ENCODE measurements at regions not wholly inside any gene's neighbourhood (a gene's known extent, or its start where the extent isn't known, plus 50 kb on each side); places are given as distances from the start of the nearest gene placed in this dataset.

GRCh38 chrX:19285857-19286256, 57.9 kb upstream of the PDHA1 start:
- Histone ChIP-seq H3K9me3 (ENCODE audit: control insufficient read depth in 4 of 4, insufficient read depth in 3 of 4, low read length in 3 of 4) (peaks cover 0 to 2% (median 0%) of the 10 kb centered on the region in 4 donors), H3K4me1 (ENCODE audit: control insufficient read depth in 5 of 5, insufficient read depth in 5 of 5, low read length in 5 of 5) (no peaks in the 10 kb centered on the region), H3K9ac (ENCODE audit: insufficient read depth in 1 of 2, low read length in 2 of 2) (no peak overlapping the region), H3K27ac (ENCODE audit: low read depth in 1 of 2, low read length in 1 of 2) (no peak overlapping the region), H3K27me3 (ENCODE audit: control insufficient read depth in 3 of 3, insufficient read depth in 3 of 3, low read length in 2 of 3) (peaks cover 1 to 14% (median 6%) of the 10 kb centered on the region in 3 donors), H3K36me3 (ENCODE audit: control insufficient read depth in 4 of 4, insufficient read depth in 4 of 4, low read length in 4 of 4) (no peaks in the 10 kb centered on the region), H3K4me3 (no peak overlapping the region)
- TF ChIP-seq CTCF (IDR thresholded peaks at IDR 0.05; ENCODE audit: control extremely low read depth, extremely low read depth) = no peak
- DNase-seq (no peak), ATAC-seq (ENCODE audit: insufficient read depth, low FRiP score) (no peak)

GRCh38 chrX:19291086-19291485, 52.6 kb upstream of the PDHA1 start:
- WGBS, 2 donors = 67% methylated on average over 5 of the region's 5 CpGs
- ATAC-seq (ENCODE audit: insufficient read depth, low FRiP score) (no peak), DNase-seq (no peak)
- no peak for TF ChIP-seq CTCF (IDR thresholded peaks at IDR 0.05; ENCODE audit: control extremely low read depth, extremely low read depth)
- Histone ChIP-seq H3K9ac (ENCODE audit: insufficient read depth in 1 of 2, low read length in 2 of 2) (no peak overlapping the region), H3K36me3 (ENCODE audit: control insufficient read depth in 4 of 4, insufficient read depth in 4 of 4, low read length in 4 of 4) (no peaks in the 10 kb centered on the region), H3K9me3 (ENCODE audit: control insufficient read depth in 4 of 4, insufficient read depth in 3 of 4, low read length in 3 of 4) (peaks cover 0 to 2% (median 0%) of the 10 kb centered on the region in 4 donors), H3K4me3 (no peak overlapping the region), H3K27me3 (ENCODE audit: control insufficient read depth in 3 of 3, insufficient read depth in 3 of 3, low read length in 2 of 3) (peaks cover 4 to 10% (median 5%) of the 10 kb centered on the region in 3 donors), H3K4me1 (ENCODE audit: control insufficient read depth in 5 of 5, insufficient read depth in 5 of 5, low read length in 5 of 5) (no peaks in the 10 kb centered on the region), H3K27ac (ENCODE audit: low read depth in 1 of 2, low read length in 1 of 2) (no peak overlapping the region)

- no peak overlapping the region for H3K27ac ChIP-seq (ENCODE audit: low read depth in 1 of 2, low read length in 1 of 2)
- H3K36me3 ChIP-seq (ENCODE audit: control insufficient read depth in 4 of 4, insufficient read depth in 4 of 4, low read length in 4 of 4) = no peaks in the 10 kb centered on the region
- peaks cover 4 to 10% (median 5%) of the 10 kb centered on the region in 3 donors for H3K27me3 ChIP-seq (ENCODE audit: control insufficient read depth in 3 of 3, insufficient read depth in 3 of 3, low read length in 2 of 3)
- ATAC-seq (ENCODE audit: insufficient read depth, low FRiP score) (no peak), DNase-seq (no peak)
- WGBS, 2 donors = 71 to 85% methylated on average over 6 of the region's 6 CpGs
- H3K4me1 ChIP-seq (ENCODE audit: control insufficient read depth in 5 of 5, insufficient read depth in 5 of 5, low read length in 5 of 5) = no peaks in the 10 kb centered on the region
- peaks cover 0 to under 1% (median 0%) of the 10 kb centered on the region in 4 donors for H3K9me3 ChIP-seq (ENCODE audit: control insufficient read depth in 4 of 4, insufficient read depth in 3 of 4, low read length in 3 of 4)
- no peak for TF ChIP-seq CTCF (IDR thresholded peaks at IDR 0.05; ENCODE audit: control extremely low read depth, extremely low read depth)
- H3K9ac ChIP-seq (ENCODE audit: insufficient read depth in 1 of 2, low read length in 2 of 2) = no peak overlapping the region
- no peak overlapping the region for H3K4me3 ChIP-seq
Observed at GRCh38 chrX:19293606-19294325, 50.0 kb upstream of the PDHA1 start.

Data from lung (tissue), 11 donors.